Activated T-helper 1 cell treated with anti-CD3 and anti-CD28 coated beads, Interleukin-12 subunit alpha, Interleukin-12 subunit beta, Interleukin-2, Interleukin-4 antibody, amounts not matched to agents 30 ng/mL and 10 ng/mL and 1 ng/mL, durations not matched to agents 14 hours and 24 hours and 36 hours (primary cell): ENCODE measurements at regions not wholly inside any gene's neighbourhood (a gene's known extent, or its start where the extent isn't known, plus 50 kb on each side); places are given as distances from the start of the nearest gene placed in this dataset.
"Not testable (repeated sequence)": the region's sequence is repeated elsewhere in the genome, so short reads cannot be mapped to it uniquely, and the experiment has no call there.

ENCODE experiments used
- DNase-seq: peaks from one replicate; pipeline ENCODE4 v3.0.0; 2021; ENCODE audit warnings: low spot score
- H3K27ac Mint-ChIP-seq: one replicate; pipeline ENCODE4 v1.8.0; 2021; ENCODE audit warnings: mild to moderate bottlenecking, mixed read lengths
- H3K27me3 Mint-ChIP-seq: one replicate; pipeline ENCODE4 v1.8.0; 2022; ENCODE audit warnings: mild to moderate bottlenecking, moderate library complexity, mixed read lengths; ENCODE audit not compliant: insufficient read depth
- H3K36me3 Mint-ChIP-seq: one replicate; pipeline ENCODE4 v1.8.0; 2021; ENCODE audit warnings: low read depth, mixed read lengths
- H3K4me1 Mint-ChIP-seq: one replicate; pipeline ENCODE4 v1.8.0; 2021; ENCODE audit warnings: low read depth, mixed read lengths
- H3K4me3 Mint-ChIP-seq: one replicate; pipeline ENCODE4 v1.8.0; 2021; ENCODE audit warnings: mild to moderate bottlenecking, moderate library complexity, mixed read lengths
- H3K9me3 Mint-ChIP-seq: one replicate; pipeline ENCODE4 v1.8.0; 2021; ENCODE audit warnings: mixed read lengths
- intact Hi-C: fragments of 100-400 bp; cut with micrococcal nuclease; formaldehyde crosslinking; loops from one replicate; pipeline ENCODE4 v1.15.1; 2024

- H3K9me3 Mint-ChIP-seq, result peaks cover 8% of the 10 kb centered on the region
- intact Hi-C loops, result no loop called here
Observed at GRCh38 chr13:83125791-83126190, 756.5 kb downstream of the SLITRK1 start.

GRCh38 chr13:83121896-83122295, 760.4 kb downstream of the SLITRK1 start:
- H3K9me3 Mint-ChIP-seq, result peaks cover 7% of the 10 kb centered on the region
- no peak for DNase-seq
- H3K27ac Mint-ChIP-seq, result no peak overlapping the region
- intact Hi-C loops, result no loop called here
- no peaks in the 10 kb centered on the region for H3K27me3 Mint-ChIP-seq
- no peaks in the 10 kb centered on the region for H3K36me3 Mint-ChIP-seq
- H3K4me3 Mint-ChIP-seq, result no peak overlapping the region
- H3K4me1 Mint-ChIP-seq, result no peaks in the 10 kb centered on the region

More at GRCh38 chr13:83125791-83126190, 756.5 kb downstream of the SLITRK1 start:
- DNase-seq, result no peak
- H3K27me3 Mint-ChIP-seq, result no peaks in the 10 kb centered on the region
- no peaks in the 10 kb centered on the region for H3K4me1 Mint-ChIP-seq
- H3K4me3 Mint-ChIP-seq, result no peak overlapping the region
- H3K27ac Mint-ChIP-seq, result no peak overlapping the region
- H3K36me3 Mint-ChIP-seq, result no peaks in the 10 kb centered on the region

GRCh38 chr13:83117046-83117445, 765.2 kb downstream of the SLITRK1 start:
- no peak for DNase-seq
- no peak overlapping the region for H3K4me3 Mint-ChIP-seq
- intact Hi-C loops, result no loop called here
- H3K27ac Mint-ChIP-seq, result no peak overlapping the region
- H3K27me3 Mint-ChIP-seq, result no peaks in the 10 kb centered on the region
- H3K9me3 Mint-ChIP-seq, result peaks cover 9% of the 10 kb centered on the region
- no peaks in the 10 kb centered on the region for H3K36me3 Mint-ChIP-seq
- no peaks in the 10 kb centered on the region for H3K4me1 Mint-ChIP-seq

GRCh38 chr13:83101574-83102247, 780.6 kb downstream of the SLITRK1 start:
- peaks cover 16% of the 10 kb centered on the region for H3K9me3 Mint-ChIP-seq
- H3K27ac Mint-ChIP-seq, intact Hi-C loops, H3K27me3 Mint-ChIP-seq, H3K4me3 Mint-ChIP-seq, DNase-seq, H3K36me3 Mint-ChIP-seq, H3K4me1 Mint-ChIP-seq: not testable (repeated sequence)

DNA sequence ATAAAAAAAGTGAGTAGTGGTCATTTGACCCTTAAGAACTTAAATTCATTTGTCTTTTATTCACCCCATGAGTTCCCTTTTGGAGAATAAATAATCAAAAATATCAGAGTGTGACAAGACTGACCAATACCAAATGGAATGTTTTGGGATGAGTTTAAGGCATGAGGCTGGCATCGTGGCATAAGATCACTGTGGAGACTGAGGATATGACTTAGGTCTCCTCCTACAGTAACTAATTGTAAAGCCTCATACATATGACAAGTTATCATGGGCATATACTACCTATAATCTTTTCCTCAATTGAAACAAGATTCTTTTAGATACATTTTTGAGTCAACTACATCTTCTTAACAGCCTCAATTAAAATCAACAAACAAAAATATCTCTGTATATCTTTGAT, 782.0 kb downstream of the SLITRK1 start:
- Mint-ChIP-seq H3K4me3 (no peak overlapping the region), H3K27me3 (no peaks in the 10 kb centered on the region), H3K27ac (no peak overlapping the region), H3K9me3 (peaks cover 17% of the 10 kb centered on the region), H3K36me3 (no peaks in the 10 kb centered on the region), H3K4me1 (no peaks in the 10 kb centered on the region)
- no peak for DNase-seq
- intact Hi-C loops, result no loop called here

DNA sequence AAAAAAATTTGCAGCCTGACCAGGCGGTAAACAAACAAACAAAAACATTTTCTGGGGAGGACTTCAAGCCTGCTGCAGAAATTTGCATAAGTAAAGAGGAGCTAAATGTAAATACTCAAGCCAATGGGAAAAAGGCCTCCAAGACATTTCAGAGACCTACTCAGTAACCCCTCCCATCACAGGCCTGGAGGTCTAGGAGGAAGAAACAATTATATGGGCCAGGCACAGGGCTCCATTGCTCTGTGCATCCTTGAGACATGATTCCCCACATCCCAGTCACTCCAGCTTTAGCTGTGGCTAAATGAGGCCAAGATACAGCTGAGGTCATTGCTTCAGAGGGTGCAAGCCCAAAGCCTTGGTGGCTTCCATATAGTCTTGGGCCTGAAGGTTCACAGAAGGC, 793.4 kb downstream of the SLITRK1 start:
- Mint-ChIP-seq H3K9me3 (peaks cover 6% of the 10 kb centered on the region), H3K27me3 (no peaks in the 10 kb centered on the region), H3K4me1 (no peaks in the 10 kb centered on the region), H3K36me3 (no peaks in the 10 kb centered on the region), H3K4me3 (no peak overlapping the region), H3K27ac (no peak overlapping the region)
- no peak for DNase-seq
- intact Hi-C loops, result no loop called here

GRCh38 chr13:83086948-83087347, 795.3 kb downstream of the SLITRK1 start:
- Mint-ChIP-seq H3K27me3 (no peaks in the 10 kb centered on the region), H3K9me3 (peaks cover 6% of the 10 kb centered on the region), H3K4me1 (no peaks in the 10 kb centered on the region), H3K27ac (no peak overlapping the region), H3K36me3 (no peaks in the 10 kb centered on the region), H3K4me3 (no peak overlapping the region)
- intact Hi-C loops, result no loop called here
- DNase-seq, result no peak

GRCh38 chr13:83086088-83086487, 796.2 kb downstream of the SLITRK1 start:
- intact Hi-C loops, result no loop called here
- Mint-ChIP-seq H3K36me3 (no peaks in the 10 kb centered on the region), H3K4me1 (no peaks in the 10 kb centered on the region), H3K27me3 (no peaks in the 10 kb centered on the region), H3K4me3 (no peak overlapping the region), H3K27ac (no peak overlapping the region), H3K9me3 (peaks cover 3% of the 10 kb centered on the region)
- no peak for DNase-seq

DNA sequence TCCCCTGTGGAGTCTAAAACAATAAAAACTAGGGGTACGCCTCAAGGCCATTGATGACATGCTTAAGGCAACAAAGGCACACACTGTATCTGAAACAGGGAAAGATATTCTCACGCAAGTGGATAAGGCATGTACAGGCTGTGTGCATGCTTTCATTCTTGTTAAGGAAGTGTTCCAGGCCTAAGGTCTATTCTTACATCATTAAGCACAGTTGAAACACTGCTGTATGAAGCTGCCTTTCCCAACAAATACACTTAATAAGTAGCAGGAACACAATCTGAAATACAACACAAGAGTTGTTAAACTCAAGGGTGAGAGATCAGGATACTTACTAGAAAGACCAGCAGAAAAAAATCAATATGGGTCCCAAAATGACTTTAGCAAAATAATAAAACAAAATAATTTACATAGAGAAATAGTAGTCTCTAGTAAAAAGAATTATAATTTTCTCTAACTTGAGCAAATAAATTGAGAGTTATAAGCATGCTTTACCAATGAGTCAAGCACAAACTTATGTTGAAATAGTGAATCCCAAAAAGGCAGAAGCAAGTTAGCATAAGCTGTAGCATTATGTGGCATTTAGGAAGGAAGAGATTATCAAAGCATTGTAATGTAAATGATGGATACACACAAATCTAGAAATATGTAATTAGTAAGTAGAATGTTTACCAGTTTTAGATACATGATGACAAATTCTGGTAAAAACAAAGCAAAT, 796.9 kb downstream of the SLITRK1 start:
- no peaks in the 10 kb centered on the region for H3K36me3 Mint-ChIP-seq
- no peak overlapping the region for H3K4me3 Mint-ChIP-seq
- H3K27me3 Mint-ChIP-seq, result no peaks in the 10 kb centered on the region
- H3K9me3 Mint-ChIP-seq, result no peaks in the 10 kb centered on the region
- intact Hi-C loops, result no loop called here
- no peak overlapping the region for H3K27ac Mint-ChIP-seq
- DNase-seq, result no peak
- no peaks in the 10 kb centered on the region for H3K4me1 Mint-ChIP-seq

DNA sequence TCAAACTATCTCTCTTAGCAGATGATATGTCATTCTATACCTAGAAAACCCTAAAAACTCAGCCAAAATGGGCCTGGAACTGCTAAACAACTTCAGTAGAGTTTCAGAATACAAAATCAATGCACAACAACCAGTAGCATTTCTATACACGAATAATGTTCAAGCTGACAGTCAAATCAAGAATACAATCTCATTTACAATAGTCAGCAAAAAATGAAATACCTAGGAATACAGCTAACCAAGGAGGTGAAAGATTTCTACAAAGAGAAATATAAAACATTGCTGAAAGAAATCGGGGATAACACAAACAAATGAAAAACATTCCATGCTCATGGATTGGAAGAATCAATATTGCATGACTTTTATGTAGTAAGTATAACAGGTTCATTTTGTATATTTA, 804.8 kb downstream of the SLITRK1 start:
- no peaks in the 10 kb centered on the region for H3K36me3 Mint-ChIP-seq
- H3K27me3 Mint-ChIP-seq, result no peaks in the 10 kb centered on the region

GRCh38 chr13:83073930-83074329, 808.3 kb downstream of the SLITRK1 start:
- H3K36me3 Mint-ChIP-seq, H3K4me3 Mint-ChIP-seq, H3K27me3 Mint-ChIP-seq, H3K27ac Mint-ChIP-seq, intact Hi-C loops, H3K4me1 Mint-ChIP-seq, DNase-seq: not testable (repeated sequence)
- peaks cover 20% of the 10 kb centered on the region for H3K9me3 Mint-ChIP-seq

More for the DNA sequence above, 804.8 kb downstream of the SLITRK1 start:
- no peak for DNase-seq
- no peak overlapping the region for H3K27ac Mint-ChIP-seq
- no peak overlapping the region for H3K4me3 Mint-ChIP-seq
- intact Hi-C loops, result no loop called here
- no peaks in the 10 kb centered on the region for H3K4me1 Mint-ChIP-seq
- H3K9me3 Mint-ChIP-seq, result peaks cover 20% of the 10 kb centered on the region

- H3K27me3 Mint-ChIP-seq, result no peaks in the 10 kb centered on the region
- intact Hi-C loops, result no loop called here
- DNase-seq, result no peak
- no peaks in the 10 kb centered on the region for H3K4me1 Mint-ChIP-seq
- no peak overlapping the region for H3K27ac Mint-ChIP-seq
- no peaks in the 10 kb centered on the region for H3K9me3 Mint-ChIP-seq
- H3K4me3 Mint-ChIP-seq, result no peak overlapping the region
- H3K36me3 Mint-ChIP-seq, result no peaks in the 10 kb centered on the region
Observed at GRCh38 chr13:83065108-83065507, 817.2 kb downstream of the SLITRK1 start.

DNA sequence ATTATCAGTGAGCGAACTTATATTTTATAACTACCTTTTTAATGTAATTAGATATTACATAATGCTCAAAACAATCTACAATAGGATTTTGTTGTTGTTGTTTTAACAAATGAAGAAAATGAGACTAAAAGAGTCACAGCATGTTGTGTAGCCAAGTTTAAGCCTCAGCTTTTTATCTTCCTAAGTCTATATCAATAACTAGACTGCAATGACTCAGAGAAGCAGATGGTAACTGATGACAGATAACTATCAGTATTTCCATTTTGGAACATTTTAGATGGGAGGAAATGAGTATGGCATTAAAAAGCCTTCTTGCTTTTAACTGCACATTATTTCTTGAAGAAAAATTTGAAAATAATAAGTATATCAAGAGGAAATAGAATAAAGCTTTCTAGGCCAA, 825.2 kb downstream of the SLITRK1 start:
- Mint-ChIP-seq H3K4me3 (no peak overlapping the region), H3K36me3 (no peaks in the 10 kb centered on the region), H3K9me3 (no peaks in the 10 kb centered on the region), H3K27ac (no peak overlapping the region), H3K4me1 (no peaks in the 10 kb centered on the region), H3K27me3 (no peaks in the 10 kb centered on the region)
- intact Hi-C loops, result no loop called here
- DNase-seq, result no peak
